Cerebellar nuclear complex (tissue), 1 donor: ENCODE measurements at regions not wholly inside any gene's neighbourhood (a gene's known extent, or its start where the extent isn't known, plus 50 kb on each side); places are given as distances from the start of the nearest gene placed in this dataset.
"Not testable (repeated sequence)": the region's sequence is repeated elsewhere in the genome, so short reads cannot be mapped to it uniquely, and the experiment has no call there.

Experiments used
- DNase-seq, 2 experiments: peaks; one replicate each; lab custom pipeline; 2025; lab: John Stamatoyannopoulos, UW

DNA sequence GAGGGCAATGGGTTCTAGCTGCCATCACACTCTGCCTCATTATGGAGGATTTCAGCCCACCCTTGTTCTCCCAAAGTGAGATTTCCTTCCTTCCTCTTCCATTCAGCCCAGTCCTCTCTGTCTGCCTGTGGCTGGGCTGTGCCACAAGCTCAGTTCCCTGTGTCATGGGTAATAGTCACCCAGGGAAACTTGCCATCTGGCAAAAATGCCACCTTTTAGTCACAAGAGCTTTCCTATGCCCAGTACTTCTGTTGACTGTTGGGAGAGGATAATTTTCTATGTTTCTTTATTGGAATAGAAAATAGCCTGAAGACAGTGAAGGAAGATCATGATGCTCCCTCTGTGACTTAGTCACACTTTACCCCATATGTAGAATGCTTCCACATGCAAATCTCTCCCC, 71.4 kb downstream of the TLR4 start:
- no peak for DNase-seq

DNA sequence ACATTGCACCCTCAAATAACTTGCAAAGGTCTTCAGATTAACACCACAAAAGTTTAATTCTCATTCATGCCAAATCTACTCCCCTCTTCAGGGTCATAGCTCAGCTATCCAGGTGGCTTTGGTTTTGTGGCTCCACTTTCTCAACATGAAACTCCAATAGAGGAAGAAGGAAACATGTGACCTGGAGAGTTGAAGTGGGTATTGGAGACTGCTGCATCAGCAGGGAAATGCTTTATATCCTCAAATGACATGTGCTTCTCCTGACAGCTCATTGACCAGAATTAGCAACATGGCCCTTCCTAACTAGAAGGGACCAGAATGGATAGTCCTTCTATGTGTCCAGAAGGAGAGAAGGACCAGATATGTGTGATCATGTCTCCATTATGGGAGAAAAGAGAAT, 73.6 kb downstream of the TLR4 start:
- no peak for DNase-seq

DNA sequence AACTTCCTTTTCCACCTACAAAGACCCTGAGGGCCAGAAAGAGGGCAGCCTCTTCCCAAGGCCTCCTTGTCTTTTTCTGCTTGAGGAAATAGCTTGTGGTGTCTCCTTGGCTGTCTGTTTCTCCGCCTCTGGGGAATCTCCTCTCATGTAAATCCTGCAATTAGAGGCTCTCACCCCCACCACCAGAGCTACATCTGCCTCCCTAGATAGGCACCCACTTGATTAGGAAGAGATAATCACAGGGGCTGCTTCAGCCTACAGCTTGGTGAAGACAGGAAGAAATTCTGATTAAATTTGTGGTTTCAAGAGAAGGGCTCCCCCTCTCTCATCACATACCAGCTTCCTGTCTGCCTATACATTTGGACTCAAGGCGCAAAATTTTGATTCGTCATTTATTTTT, 75.6 kb downstream of the TLR4 start:
- DNase-seq, result no peak

DNA sequence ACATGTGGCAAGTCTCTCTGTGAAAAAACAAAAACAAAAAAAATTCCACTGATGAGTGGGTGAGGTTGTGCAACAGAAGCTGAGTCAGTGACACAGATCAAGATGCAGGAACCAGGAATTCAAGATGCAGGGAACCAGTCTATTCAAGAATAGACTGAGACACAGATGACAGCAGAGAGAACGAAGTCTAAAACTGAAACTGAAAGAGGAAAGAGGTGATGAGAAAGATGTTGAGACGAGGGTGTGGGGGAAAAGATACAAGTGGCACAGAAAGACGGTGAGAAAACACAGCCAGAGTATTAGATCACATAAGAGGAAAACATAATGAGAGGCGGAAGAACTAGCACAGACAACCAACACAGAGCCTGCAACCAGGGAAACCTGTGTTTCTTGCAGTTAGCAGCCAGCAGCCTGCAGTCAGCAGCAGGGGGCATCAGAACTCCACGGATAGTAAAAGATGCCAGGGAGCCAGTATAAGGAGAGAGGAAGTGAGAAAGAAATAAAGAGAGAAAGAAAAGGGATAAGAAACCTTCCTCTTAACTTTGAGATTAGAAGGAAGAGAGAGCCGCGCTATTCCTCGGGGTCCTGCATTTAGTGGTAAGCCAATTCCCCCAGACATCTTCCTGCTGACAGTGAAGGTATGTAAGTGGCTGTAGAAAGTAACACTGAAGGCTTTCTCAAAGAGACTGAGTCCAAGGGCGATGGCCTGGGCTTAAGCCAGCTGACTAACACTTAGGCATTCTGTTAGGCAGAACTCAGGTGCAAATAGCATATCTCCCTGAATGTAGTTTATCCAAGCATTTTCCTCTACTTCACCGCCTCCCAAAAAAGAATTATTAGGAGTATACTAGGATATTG, 79.0 kb downstream of the TLR4 start:
- peak in 1 of 2 experiments; percentile 51 for DNase-seq

DNA sequence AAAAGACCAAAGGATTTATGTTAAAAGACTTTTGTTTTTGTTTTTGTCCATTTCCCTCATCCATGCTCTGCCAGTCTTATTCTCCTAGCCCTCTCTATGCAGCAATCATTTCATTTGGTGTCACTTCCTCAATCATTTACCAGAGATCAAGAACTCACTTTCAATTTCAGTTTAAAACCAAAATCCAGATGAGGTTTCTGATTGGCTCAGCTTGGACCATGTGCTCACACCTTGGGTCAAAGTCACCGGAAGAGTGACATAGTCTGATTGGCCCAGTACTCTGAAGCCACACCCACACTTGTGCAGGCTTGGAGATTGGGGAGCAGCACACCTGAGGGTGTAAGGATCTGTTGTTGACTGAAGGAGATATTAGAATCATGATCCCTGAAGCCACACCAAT, 79.6 kb downstream of the TLR4 start:
- DNase-seq, result no peak

DNA sequence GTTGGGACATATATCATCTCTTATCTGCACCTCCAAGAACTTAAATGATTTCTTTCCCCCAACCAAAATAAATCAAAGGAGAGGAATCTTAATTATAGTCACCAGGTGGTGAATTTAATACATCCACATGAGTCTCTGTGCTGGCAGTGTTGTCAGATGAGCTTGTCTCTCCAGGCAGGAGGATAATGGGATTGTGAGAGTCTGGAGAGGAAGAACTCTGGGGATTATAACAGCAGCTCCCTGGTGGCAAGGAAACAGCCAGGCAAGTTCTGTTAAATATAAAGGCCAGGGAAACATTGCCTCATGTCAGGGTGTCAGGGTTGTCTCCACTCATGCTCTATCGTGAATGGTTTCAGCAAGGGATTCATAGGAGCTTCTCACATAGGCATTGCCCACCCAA, 80.8 kb downstream of the TLR4 start:
- no peak for DNase-seq

DNA sequence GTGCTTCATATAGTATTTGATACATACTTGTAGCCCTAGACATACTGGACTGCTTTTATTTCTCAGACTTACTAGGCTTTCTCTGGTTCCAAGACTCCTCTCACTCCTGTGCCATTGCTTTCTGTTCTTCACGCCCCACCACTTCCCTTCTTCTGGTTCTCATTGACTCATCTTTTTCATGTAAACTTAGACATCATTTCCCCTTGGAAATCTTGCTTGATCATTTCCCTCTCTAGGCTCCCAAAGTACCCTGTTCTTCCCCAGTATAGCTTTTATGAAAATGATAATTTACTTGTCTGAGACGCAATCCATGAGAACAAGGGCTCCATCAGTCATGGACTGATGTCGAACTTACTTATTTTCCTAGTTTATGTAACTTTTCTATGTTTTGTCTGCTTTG, 83.5 kb downstream of the TLR4 start:
- DNase-seq, result no peak

DNA sequence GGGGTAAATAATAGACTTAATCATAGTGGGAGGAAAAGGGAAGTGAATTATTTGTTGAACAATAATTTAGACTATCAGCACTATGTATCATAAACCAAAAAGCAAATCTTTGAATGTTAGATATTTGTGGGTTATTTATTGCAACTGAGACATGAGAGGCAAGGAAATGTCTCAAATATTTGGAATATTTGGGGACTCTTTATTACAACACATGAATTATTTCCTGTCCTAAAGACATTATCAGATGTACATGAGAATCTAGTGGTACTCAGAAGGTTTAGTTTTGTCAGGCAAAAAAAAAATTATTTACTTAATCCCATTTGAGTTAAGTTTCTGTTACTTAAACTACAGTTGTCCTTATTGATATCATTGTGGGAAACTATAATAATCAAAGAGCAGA, 91.1 kb downstream of the TLR4 start:
- DNase-seq, result no peak

DNA sequence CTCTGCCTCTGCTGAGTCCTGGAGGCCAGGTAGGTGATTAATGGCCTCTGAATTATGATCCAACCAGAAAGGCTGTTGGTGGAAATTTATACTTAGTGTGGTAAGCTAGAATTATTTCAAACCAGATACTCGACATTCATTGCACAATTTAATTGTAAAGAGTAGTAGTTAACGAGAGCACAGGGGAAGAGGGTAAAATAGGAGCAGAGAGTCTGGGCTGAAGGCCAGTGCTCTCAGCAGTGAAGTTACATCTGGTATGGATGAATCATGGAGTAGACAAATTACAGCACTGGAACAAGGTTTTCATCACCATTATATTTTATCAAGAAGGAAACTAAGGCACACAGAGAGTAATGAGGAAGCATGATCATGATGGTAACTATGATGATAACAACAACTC, 92.5 kb downstream of the TLR4 start:
- DNase-seq, result no peak

DNA sequence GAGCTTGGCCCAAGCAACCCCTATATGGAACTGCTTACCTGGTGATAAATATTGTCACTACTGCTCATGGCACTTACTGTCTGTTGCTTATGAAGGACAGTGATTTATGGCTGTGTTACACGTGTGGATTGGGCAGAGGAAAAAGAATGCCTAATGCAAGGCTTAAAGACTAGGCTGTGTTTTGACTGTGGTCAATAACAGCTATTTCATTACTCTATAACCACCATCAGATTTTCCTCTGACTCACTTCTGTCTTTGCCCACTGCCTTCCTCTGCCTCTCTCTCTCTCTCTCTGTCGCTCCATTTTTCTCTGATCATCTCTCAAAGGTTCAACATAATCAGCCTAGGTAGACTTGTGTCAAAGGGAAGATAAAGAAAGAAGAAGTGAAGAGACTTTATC, 96.2 kb downstream of the TLR4 start:
- no peak for DNase-seq

DNA sequence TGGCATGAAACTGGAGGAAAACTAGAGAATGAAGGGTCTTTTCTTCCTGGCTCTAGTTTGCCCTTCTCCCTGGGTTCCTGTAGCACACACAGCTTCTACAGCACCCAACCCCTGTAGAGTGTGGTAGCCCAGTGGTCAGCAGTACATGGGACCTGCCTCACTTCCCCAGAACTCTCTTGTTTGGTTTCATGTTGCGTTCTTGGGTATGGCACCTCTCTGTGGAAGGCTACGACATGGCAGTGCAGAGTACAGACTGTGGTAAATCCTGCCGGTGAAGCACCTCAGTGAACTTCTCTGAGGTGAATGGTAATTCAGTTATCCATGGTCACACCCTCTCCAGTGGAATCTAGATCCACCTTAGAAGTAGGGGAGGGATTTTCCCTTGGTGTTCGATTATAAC, 105.5 kb downstream of the TLR4 start:
- DNase-seq, result no peak

DNA sequence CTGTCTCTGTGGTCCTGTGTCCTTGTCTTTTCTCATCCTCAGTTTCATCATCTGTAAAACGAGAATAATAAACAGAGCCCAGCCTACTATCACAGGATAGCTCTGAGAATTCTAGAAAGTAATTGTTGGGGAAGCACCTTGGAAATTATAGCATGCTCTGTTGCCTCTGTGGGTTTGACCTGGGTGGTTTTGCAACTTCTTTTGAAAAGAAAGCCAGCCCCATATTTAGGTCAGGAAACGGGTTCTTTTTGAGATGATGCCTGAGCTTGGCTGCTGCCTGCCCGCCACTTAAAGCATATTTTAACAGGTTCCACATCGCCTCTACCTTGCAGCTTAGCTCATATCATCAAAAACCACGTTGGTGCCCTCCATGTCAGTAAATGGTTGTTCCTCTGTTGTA, 111.1 kb downstream of the TLR4 start:
- no peak for DNase-seq

DNA sequence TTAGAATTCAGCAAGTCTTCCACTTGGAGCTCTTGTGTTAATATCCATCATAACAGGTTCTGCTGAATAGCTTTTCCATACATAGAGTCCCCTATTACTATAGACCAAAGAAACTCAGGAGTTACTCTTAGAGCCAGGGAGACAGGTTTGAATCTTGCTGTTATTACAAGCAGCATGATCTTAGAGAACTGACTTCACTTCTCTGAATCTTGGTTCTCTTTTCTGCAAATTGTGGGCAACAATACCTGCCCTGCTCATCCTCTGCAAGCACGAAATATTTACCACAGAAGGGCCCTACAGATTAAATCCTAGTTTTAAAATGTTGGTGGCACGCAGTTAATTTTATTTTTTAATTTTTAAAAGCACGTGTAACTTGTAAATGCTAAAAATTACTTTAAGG, 111.7 kb downstream of the TLR4 start:
- no peak for DNase-seq

DNA sequence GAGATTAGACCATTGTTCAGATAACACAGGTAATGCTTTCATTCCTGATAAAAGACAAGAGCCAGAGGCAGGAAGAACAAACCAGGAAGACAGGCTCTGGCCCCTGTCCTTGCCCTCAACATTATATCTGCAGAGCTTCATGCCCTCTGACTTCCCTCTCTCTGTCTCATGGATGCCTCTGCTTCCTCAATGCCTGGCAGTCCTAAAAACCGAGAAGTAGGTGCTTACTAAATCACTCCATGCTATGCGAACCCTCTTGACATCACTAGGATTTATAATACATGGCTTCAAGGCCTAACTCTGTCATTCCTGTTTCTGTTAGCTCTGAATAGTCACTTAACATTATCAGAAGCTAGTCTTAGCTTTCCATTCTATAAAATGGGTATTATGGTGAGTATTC, 117.8 kb downstream of the TLR4 start:
- DNase-seq, result no peak

DNA sequence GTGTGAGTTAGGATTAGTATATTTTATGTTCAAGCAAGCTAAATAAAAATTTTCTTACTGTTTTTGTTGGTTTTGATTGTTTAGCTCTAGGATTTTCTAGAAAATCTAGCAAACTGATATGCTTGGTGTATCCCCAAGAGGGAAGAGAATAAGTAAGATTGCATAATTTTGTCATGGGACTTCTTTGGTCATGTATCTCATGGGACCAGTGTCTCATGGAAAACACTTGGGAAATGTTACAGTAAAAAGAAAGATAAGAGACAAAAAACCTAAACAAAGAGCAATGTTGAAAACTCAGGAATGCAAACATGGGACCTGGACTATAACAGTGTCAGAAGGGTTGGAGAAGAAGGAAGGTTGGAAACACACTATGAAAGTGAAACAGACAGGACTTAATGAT, 119.4 kb downstream of the TLR4 start:
- DNase-seq, result no peak

DNA sequence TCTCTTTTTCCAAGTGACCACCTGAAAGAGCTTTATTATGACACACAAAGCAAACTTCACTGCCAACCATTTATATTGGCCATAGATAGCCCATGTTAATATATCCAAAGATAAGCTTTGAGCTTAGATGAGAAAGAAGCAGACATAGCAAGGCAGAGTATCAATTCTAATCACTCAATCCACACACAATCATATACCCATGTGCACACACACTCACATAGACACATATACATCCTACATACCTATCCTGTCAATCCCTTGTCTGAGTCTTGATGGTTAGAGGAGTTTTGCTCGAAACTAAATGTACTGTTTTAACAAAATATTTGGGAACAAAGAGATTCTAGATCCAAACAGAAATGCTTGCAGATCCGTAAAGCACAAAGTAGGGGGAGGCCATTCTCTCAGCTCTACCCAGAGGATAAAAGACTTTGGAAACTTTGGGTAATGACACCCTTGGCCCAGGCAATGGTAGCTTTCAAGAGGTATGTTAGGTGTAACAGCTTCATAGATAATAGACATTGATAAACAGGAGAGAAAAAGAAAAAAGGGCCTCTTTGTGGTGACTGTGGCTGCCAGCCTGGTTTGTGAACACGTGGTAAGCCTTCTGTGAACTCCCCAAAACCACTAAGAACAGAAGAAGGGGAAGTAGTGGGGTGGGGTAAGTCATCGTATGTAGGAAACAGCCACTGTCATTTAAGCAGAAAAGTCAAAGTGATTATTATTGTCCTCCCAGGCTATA, 121.6 kb downstream of the TLR4 start:
- DNase-seq, result no peak

DNA sequence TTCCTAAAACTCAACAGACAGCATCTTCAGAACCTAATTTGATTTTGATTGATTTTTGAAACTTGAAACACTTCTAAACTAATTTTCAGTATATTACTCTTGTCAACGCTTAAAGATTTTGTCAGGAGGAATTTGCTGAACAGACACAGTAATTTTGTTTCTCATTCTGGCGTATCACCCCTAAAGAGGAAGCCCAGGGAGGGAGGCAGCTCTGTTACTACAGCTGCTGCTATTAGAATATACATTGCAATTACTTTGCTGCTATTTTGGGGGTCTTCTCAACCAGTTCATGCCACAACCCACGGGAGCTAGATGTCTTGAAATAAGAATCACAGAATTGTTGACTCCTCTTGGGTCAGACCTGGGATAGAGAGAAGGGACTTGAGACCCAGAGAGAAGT, 122.6 kb downstream of the TLR4 start:
- DNase-seq, result no peak

DNA sequence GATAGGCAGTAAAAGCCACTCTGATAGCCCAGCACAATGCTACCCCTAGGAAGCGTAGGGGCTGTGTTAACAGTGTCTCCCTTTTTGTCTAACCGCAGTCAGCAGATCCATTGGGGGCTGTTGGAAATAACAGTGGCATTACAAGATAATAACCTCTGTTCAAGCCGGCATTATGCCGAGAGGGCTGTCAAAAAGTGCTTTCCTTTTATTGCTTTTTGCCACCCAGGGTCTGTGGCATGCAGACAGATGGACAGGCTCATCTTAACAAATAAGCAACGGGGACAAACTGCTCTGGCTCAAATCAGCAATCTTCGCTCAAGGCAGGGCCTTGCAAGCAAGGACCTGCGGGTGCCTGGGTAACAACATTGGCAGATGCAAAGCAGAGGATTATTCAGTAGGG, 123.3 kb downstream of the TLR4 start:
- DNase-seq, result no peak

DNA sequence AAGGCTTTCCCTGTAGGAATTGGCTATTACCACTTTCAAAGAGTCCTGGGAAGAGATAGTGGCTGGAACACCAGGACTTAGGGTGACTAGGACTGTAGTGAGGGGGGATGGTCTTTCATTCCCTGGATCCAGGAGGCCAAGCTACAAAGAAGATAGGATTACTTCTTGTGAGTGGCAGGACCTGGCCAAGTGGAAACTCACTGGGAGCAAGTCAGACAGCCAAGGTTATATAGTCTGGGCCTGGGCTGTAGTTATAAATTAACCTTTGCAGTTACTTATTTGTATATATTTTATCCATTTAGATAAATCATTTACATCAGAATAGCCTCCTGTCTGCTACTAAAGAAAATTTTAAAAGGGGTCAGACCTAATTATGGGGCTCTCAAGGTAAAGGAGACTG, 124.3 kb downstream of the TLR4 start:
- no peak for DNase-seq

DNA sequence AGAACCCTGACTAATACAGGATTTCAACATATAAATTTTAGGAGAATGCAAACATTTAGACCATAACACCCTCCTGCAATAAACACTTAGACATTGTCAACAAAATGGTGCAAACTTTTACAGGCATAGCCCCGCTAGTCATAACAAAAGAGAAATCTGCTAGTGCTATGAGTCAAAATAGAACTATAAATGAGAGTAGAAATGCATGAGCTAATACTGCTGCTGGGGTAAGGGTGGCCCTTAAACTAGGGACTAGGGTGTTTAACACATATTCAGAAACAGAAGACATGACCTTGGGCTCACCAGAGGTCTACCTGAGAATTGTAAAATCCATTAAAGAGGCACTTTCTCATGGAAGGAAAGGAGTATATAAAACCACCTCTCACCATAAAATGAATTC, 131.6 kb downstream of the TLR4 start:
- DNase-seq, result no peak

DNA sequence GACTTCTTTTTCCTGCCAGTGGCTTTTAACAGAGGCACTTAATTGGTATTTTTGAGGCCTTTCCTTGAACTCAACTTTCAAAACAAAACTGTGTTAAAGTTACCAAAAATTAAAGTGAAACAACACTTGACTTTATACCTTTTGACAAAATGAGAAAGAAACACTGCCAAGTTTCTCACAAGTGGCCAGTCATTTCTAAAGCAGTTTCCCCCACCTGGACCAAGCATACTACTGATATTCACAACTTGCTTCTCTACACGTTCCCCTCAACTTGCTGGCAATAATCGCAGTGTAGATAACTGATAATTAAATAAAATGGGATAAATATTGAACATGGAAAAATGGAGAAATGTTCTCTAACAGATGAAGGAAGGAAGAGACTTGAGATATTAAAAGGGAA, 135.7 kb downstream of the TLR4 start:
- DNase-seq, result no peak

DNA sequence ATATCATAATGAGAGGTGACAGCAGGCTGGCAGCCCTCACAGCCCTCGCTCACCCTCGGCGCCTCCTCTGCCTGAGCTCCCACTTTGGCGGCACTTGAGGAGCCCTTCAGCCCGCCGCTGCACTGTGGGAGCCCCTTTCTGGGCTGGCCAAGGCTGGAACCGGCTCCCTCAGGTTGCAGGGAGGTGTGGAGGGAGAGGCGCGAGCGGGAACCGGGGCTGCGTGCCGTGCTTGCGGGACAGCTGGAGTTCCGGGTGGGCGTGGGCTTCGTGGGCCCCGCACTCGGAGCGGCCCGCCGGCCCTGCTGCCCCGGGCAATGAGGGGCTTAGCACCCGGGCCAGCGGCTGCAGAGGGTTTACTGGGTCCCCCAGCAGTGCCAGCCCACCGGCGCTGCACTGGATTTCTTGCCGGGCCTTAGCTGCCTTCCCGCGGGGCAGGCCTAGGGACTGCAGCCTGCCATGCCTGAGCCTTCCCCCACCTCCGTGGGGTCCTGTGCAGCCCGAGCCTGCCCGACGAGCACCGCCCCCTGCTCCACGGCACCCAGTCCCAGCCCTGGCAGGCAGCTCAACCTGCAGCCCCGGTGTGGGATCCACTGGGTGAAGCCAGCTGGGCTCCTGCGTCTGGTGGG, 147.7 kb downstream of the TLR4 start:
- not testable (repeated sequence) for DNase-seq

DNA sequence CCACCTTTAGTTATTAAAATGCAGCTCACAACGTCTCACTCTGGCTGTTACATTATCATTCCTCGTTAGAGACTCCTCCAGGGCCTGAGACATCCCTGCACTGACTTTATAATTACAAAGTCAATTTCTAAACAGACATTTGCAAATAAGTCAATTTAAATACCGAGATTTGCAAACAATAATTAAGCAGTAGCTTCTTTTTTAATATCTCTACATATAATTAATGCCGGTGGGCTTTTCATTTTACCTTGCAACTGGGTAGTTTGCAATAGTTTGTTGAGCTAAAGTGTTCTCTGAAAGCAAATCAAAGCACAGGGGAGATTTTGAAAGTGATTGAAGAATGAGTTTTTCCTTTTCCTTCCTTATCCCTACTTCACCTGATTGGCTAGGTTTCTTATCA, 154.4 kb downstream of the TLR4 start:
- DNase-seq, result no peak
